ENCODE measurements at regions not wholly inside any gene's neighbourhood (a gene's known extent, or its start where the extent isn't known, plus 50 kb on each side); places are given as distances from the start of the nearest gene placed in this dataset.

GRCh38 chr4:1514612-1515011 lies 108.4 kb upstream of the NKX1-1 start:
- no peak for TF ChIP-seq CTCF (IDR thresholded peaks at IDR 0.05)
- TF ChIP-seq POLR2A (IDR thresholded peaks at IDR 0.05): no peak
